Uterus (tissue), 2 donors: ENCODE measurements at regions not wholly inside any gene's neighbourhood (a gene's known extent, or its start where the extent isn't known, plus 50 kb on each side); places are given as distances from the start of the nearest gene placed in this dataset.

ENCODE experiments used
- CTCF ChIP-seq, 4 experiments: fragments of 200-600 bp in 2 of 4; fragments of 450-650 bp in 2 of 4; sonication (generic) in 2 of 4; IDR thresholded peaks; one replicate each; pipeline ENCODE4 v1.5.1; 2016 to 2019; ENCODE audit warnings: antibody characterized with exemption in 4 of 4, mild to moderate bottlenecking in 2 of 4, moderate library complexity in 1 of 4
- POLR2A ChIP-seq, 2 donors: fragments of 450-650 bp; IDR thresholded peaks; one replicate each; pipeline ENCODE4 v1.6.1; 2016; ENCODE audit warnings: antibody characterized with exemption in 2 of 2, mild to moderate bottlenecking in 1 of 2, moderate library complexity in 1 of 2

- TF ChIP-seq POLR2A (IDR thresholded peaks at IDR 0.05) (no peak), CTCF (IDR thresholded peaks at IDR 0.05) (no peak)
Observed at GRCh38 chr1:29385966-29386365, 149.6 kb downstream of the PTPRU start.
